ENCODE measurements at regions not wholly inside any gene's neighbourhood (a gene's known extent, or its start where the extent isn't known, plus 50 kb on each side); places are given as distances from the start of the nearest gene placed in this dataset.

DNA sequence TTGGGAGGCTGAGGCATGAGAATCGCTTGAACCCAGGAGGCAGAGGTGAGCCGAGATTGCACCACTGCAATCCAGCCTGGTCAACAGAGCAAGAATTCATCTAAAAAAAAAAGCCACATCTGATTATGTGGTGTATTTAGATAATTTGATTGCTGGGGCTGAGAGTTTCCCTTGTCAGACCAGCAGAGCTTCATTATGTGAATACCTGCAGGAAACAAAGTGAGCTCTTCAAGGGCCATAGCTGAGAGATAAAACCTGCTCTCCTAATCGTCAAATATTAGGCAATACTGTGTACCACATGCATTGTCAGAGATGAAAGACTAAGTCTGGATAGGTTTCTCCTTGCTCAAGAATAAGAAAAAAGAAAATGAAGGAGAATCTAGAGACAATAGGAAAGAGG lies 800.0 kb upstream of the IGFBP7 start:
- no peaks in the 10 kb centered on the region for H3K36me3 ChIP-seq (ENCODE audit: control insufficient read depth, insufficient read depth, low read length)
- 94 to 97% methylated on average over 3 of the region's 3 CpGs for WGBS, 2 experiments
- no peaks in the 10 kb centered on the region for H3K27me3 ChIP-seq (ENCODE audit: control insufficient read depth, insufficient read depth, low read length, poor library complexity, severe bottlenecking)
- no peak overlapping the region for H3K4me3 ChIP-seq (ENCODE audit: insufficient read depth, low read depth, low read length)
- H3K4me1 ChIP-seq (ENCODE audit: control insufficient read depth, insufficient read depth, low read length): no peaks in the 10 kb centered on the region
- no peaks in the 10 kb centered on the region for H3K9me3 ChIP-seq (ENCODE audit: control insufficient read depth, low read length)
- H3K27ac ChIP-seq (ENCODE audit: insufficient read depth, low read depth, low read length, poor library complexity, severe bottlenecking): no peak overlapping the region

GRCh38 chr4:57905965-57906364 lies 795.8 kb upstream of the IGFBP7 start:
- Histone ChIP-seq H3K36me3 (ENCODE audit: control insufficient read depth, insufficient read depth, low read length) (no peaks in the 10 kb centered on the region), H3K4me3 (ENCODE audit: insufficient read depth, low read depth, low read length) (no peak overlapping the region), H3K4me1 (ENCODE audit: control insufficient read depth, insufficient read depth, low read length) (no peaks in the 10 kb centered on the region), H3K27ac (ENCODE audit: insufficient read depth, low read depth, low read length, poor library complexity, severe bottlenecking) (no peak overlapping the region), H3K27me3 (ENCODE audit: control insufficient read depth, insufficient read depth, low read length, poor library complexity, severe bottlenecking) (no peaks in the 10 kb centered on the region), H3K9me3 (ENCODE audit: control insufficient read depth, low read length) (no peaks in the 10 kb centered on the region)
- WGBS, 2 experiments: 84 to 94% methylated on average over 3 of the region's 3 CpGs

- Histone ChIP-seq H3K27me3 (ENCODE audit: control insufficient read depth, insufficient read depth, low read length, poor library complexity, severe bottlenecking) (no peaks in the 10 kb centered on the region), H3K4me1 (ENCODE audit: control insufficient read depth, insufficient read depth, low read length) (no peaks in the 10 kb centered on the region), H3K36me3 (ENCODE audit: control insufficient read depth, insufficient read depth, low read length) (no peaks in the 10 kb centered on the region), H3K27ac (ENCODE audit: insufficient read depth, low read depth, low read length, poor library complexity, severe bottlenecking) (no peak overlapping the region), H3K4me3 (ENCODE audit: insufficient read depth, low read depth, low read length) (no peak overlapping the region), H3K9me3 (ENCODE audit: control insufficient read depth, low read length) (no peaks in the 10 kb centered on the region)
- WGBS, 2 experiments: 93 to 96% methylated on average over 3 of the region's 3 CpGs
These were observed 766.9 kb upstream of the IGFBP7 start for GRCh38 chr4:57877047-57877458.

DNA sequence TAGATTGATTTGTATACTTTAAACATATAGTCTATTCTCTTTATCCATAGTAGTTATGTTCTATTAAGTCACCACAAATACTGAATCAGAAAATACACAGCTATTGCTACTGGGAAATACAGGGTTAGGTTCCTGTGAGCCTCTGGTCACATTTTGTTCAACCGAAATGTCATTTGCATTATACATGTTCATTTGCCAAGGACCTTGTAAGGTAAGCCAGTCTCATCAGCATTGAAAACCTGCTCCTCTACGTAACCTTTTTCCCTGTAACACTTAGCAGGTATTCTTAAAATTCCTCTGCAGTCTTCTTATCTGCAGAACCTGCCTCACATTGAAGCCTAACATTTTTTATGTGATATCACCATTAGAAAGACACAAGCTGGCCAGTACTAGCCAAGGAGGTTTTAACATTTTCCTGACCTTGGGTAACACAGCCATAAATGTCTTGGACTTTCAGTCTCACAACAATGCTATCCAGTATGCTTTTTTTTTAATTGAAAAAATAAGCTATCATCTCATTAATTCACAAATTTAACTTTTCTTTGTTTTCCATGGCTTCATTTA lies 765.7 kb upstream of the IGFBP7 start:
- Histone ChIP-seq H3K4me1 (ENCODE audit: control insufficient read depth, insufficient read depth, low read length) (no peaks in the 10 kb centered on the region), H3K27me3 (ENCODE audit: control insufficient read depth, insufficient read depth, low read length, poor library complexity, severe bottlenecking) (no peaks in the 10 kb centered on the region), H3K9me3 (ENCODE audit: control insufficient read depth, low read length) (no peaks in the 10 kb centered on the region), H3K27ac (ENCODE audit: insufficient read depth, low read depth, low read length, poor library complexity, severe bottlenecking) (no peak overlapping the region), H3K4me3 (ENCODE audit: insufficient read depth, low read depth, low read length) (no peak overlapping the region), H3K36me3 (ENCODE audit: control insufficient read depth, insufficient read depth, low read length) (no peaks in the 10 kb centered on the region)
- 90 to 93% methylated on average over 2 of the region's 2 CpGs for WGBS, 2 experiments

DNA sequence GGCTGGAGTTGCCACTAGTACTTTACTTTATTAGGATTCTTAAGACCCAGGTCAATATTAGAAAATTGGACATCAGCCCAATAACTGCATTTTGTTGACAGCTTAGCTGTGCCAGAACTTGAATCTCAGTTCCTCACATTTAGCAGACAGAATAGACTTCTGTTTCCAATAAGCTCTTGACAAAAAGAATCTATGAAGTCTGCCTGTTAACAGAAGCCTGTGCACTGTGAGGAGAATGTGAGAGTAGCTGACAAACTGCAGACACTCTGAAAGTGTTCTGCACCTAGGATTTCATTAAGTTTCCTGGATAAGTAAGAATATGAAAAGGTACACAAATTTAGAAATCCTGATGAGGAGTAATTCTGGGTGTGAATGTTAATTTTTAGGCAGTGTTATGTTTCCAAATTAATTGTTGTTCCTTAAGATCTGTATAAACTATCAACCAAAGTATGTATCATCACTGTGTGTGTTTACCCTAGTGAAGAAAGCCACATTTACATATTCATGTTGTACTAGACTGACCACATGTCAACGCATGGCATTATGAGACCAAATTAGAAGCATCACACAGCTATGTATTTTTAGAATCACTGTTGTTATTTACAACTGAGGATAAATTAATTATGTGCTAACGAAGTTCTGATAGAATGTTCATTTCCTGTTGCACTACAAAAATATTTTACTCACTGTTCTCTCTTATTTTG lies 756.4 kb upstream of the IGFBP7 start:
- Histone ChIP-seq H3K36me3 (ENCODE audit: control insufficient read depth, insufficient read depth, low read length) (no peaks in the 10 kb centered on the region), H3K4me1 (ENCODE audit: control insufficient read depth, insufficient read depth, low read length) (no peaks in the 10 kb centered on the region), H3K27ac (ENCODE audit: insufficient read depth, low read depth, low read length, poor library complexity, severe bottlenecking) (no peak overlapping the region), H3K4me3 (ENCODE audit: insufficient read depth, low read depth, low read length) (no peak overlapping the region), H3K27me3 (ENCODE audit: control insufficient read depth, insufficient read depth, low read length, poor library complexity, severe bottlenecking) (no peaks in the 10 kb centered on the region), H3K9me3 (ENCODE audit: control insufficient read depth, low read length) (no peaks in the 10 kb centered on the region)
- 90% methylated on average over 1 of the region's 2 CpGs; no CpG with 5 or more reads in 1 of the 2 experiments for WGBS, 2 experiments

- no peaks in the 10 kb centered on the region for H3K9me3 ChIP-seq (ENCODE audit: control insufficient read depth, low read length)
- 89 to 92% methylated on average over 1 of the region's 1 CpG for WGBS, 2 experiments
- no peak overlapping the region for H3K4me3 ChIP-seq (ENCODE audit: insufficient read depth, low read depth, low read length)
- no peaks in the 10 kb centered on the region for H3K36me3 ChIP-seq (ENCODE audit: control insufficient read depth, insufficient read depth, low read length)
- no peaks in the 10 kb centered on the region for H3K4me1 ChIP-seq (ENCODE audit: control insufficient read depth, insufficient read depth, low read length)
- H3K27ac ChIP-seq (ENCODE audit: insufficient read depth, low read depth, low read length, poor library complexity, severe bottlenecking): no peak overlapping the region
- no peaks in the 10 kb centered on the region for H3K27me3 ChIP-seq (ENCODE audit: control insufficient read depth, insufficient read depth, low read length, poor library complexity, severe bottlenecking)
These were observed 755.1 kb upstream of the IGFBP7 start for GRCh38 chr4:57865264-57865663.

- H3K27ac ChIP-seq (ENCODE audit: insufficient read depth, low read depth, low read length, poor library complexity, severe bottlenecking): no peak overlapping the region
- 91 to 92% methylated on average over 2 to 3 of the region's 3 CpGs for WGBS, 2 experiments
- no peak overlapping the region for H3K4me3 ChIP-seq (ENCODE audit: insufficient read depth, low read depth, low read length)
These were observed 744.6 kb upstream of the IGFBP7 start for GRCh38 chr4:57854748-57855147.

DNA sequence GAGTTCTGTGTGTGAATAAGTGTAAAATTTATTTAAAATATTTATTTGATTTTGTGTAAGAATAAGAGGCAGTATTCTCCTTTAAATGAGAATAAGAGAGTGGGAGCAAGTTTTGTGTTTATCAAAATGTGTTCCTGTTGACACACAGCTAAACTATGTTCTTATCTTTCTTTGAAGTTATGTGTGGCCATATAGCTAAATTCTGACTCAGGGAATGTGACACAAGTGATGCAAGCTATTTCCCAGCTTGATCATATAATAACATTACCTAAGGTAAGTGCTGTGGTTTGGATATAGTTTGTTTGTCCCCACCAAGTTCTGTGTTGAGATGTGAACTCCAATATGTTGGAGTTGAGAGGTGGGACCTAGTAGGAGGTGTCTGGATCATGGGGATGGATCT lies 740.0 kb upstream of the IGFBP7 start:
- Histone ChIP-seq H3K4me1 (ENCODE audit: control insufficient read depth, insufficient read depth, low read length) (no peaks in the 10 kb centered on the region), H3K27me3 (ENCODE audit: control insufficient read depth, insufficient read depth, low read length, poor library complexity, severe bottlenecking) (no peaks in the 10 kb centered on the region), H3K4me3 (ENCODE audit: insufficient read depth, low read depth, low read length) (no peak overlapping the region), H3K9me3 (ENCODE audit: control insufficient read depth, low read length) (no peaks in the 10 kb centered on the region), H3K36me3 (ENCODE audit: control insufficient read depth, insufficient read depth, low read length) (no peaks in the 10 kb centered on the region), H3K27ac (ENCODE audit: insufficient read depth, low read depth, low read length, poor library complexity, severe bottlenecking) (no peak overlapping the region)

More at GRCh38 chr4:57854748-57855147, 744.6 kb upstream of the IGFBP7 start:
- H3K27me3 ChIP-seq (ENCODE audit: control insufficient read depth, insufficient read depth, low read length, poor library complexity, severe bottlenecking): no peaks in the 10 kb centered on the region
- no peaks in the 10 kb centered on the region for H3K4me1 ChIP-seq (ENCODE audit: control insufficient read depth, insufficient read depth, low read length)
- no peaks in the 10 kb centered on the region for H3K36me3 ChIP-seq (ENCODE audit: control insufficient read depth, insufficient read depth, low read length)
- H3K9me3 ChIP-seq (ENCODE audit: control insufficient read depth, low read length): no peaks in the 10 kb centered on the region

DNA sequence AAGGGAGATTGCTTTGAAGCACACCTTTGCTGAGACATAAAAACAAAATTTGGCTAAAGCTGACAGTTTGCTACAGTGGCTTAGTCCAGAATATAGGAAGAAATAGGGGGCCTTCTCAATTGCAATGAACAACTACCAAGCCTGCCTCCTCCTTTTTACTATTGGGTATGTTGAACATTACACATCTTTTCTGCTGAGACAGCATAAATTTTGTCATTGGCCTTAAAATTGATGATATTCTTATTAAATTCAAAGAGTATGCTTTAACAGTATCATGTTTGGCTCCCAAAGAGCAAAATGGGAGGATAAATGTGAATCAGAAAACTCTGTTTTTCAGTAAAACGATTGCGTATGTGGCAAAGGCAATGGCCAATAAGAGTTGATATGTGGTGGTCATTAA lies 721.9 kb upstream of the IGFBP7 start:
- no peaks in the 10 kb centered on the region for H3K27me3 ChIP-seq (ENCODE audit: control insufficient read depth, insufficient read depth, low read length, poor library complexity, severe bottlenecking)
- H3K9me3 ChIP-seq (ENCODE audit: control insufficient read depth, low read length): no peaks in the 10 kb centered on the region
- H3K27ac ChIP-seq (ENCODE audit: insufficient read depth, low read depth, low read length, poor library complexity, severe bottlenecking): no peak overlapping the region
- 100% methylated on average over 2 of the region's 2 CpGs for whole genome bisulfite sequencing, 2 experiments
- no peaks in the 10 kb centered on the region for H3K36me3 ChIP-seq (ENCODE audit: control insufficient read depth, insufficient read depth, low read length)
- no peak overlapping the region for H3K4me3 ChIP-seq (ENCODE audit: insufficient read depth, low read depth, low read length)
- no peaks in the 10 kb centered on the region for H3K4me1 ChIP-seq (ENCODE audit: control insufficient read depth, insufficient read depth, low read length)

DNA sequence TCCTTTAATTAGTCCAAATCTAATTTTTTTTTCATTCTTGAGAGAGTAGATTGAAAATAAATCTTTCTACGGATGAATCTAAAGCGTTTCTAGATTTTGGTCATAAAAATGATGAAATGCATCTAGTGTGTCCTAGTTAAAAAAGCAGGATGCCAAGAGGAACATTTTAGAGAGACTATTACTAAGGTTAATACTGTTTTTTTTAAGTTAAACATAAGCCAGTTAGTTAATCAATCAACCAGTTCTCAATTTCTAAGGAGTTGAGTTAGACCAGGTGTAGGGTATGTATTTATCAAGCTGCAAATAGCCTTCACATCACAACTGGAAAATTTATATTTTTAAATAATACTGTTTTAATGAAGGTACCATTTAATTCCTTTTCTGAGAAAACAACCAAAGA lies 679.5 kb upstream of the IGFBP7 start:
- Histone ChIP-seq H3K4me1 (ENCODE audit: control insufficient read depth, insufficient read depth, low read length) (no peaks in the 10 kb centered on the region), H3K4me3 (ENCODE audit: insufficient read depth, low read depth, low read length) (no peak overlapping the region), H3K36me3 (ENCODE audit: control insufficient read depth, insufficient read depth, low read length) (no peaks in the 10 kb centered on the region), H3K27ac (ENCODE audit: insufficient read depth, low read depth, low read length, poor library complexity, severe bottlenecking) (no peak overlapping the region), H3K9me3 (ENCODE audit: control insufficient read depth, low read length) (no peaks in the 10 kb centered on the region), H3K27me3 (ENCODE audit: control insufficient read depth, insufficient read depth, low read length, poor library complexity, severe bottlenecking) (no peaks in the 10 kb centered on the region)
- WGBS, 2 experiments: 46 to 47% methylated on average over 2 of the region's 2 CpGs

Data from ectodermal cell (in vitro differentiated cells).